Gastroesophageal sphincter (tissue), 4 donors: ENCODE measurements at regions not wholly inside any gene's neighbourhood (a gene's known extent, or its start where the extent isn't known, plus 50 kb on each side); places are given as distances from the start of the nearest gene placed in this dataset.

Experiments used
- ATAC-seq: fragments of 150-250 bp; one replicate; pipeline ENCODE4 v1.9.1; 2016; ENCODE audit warnings: mild to moderate bottlenecking, moderate library complexity
- H3K27ac ChIP-seq, 4 donors: fragments of 200-600 bp; sonication (generic) in 3 of 4; 1 replicate in 3 of 4; 2 replicates in 1 of 4; pipeline ENCODE4 v1.5.1; 2016 to 2019
- H3K27me3 ChIP-seq: fragments of 200-600 bp; sonication (generic); one replicate; pipeline ENCODE4 v1.5.1; 2019
- H3K36me3 ChIP-seq, 2 donors: fragments of 200-600 bp; sonication (generic); one replicate each; pipeline ENCODE4 v1.5.1; 2019; ENCODE audit warnings: control low read depth in 1 of 2
- H3K4me1 ChIP-seq, 3 donors: fragments of 200-600 bp; sonication (generic); 1 replicate in 2 of 3; 2 replicates in 1 of 3; pipeline ENCODE4 v1.5.1; 2016 to 2019; ENCODE audit warnings: control low read depth in 2 of 3
- H3K4me3 ChIP-seq, 2 donors: fragments of 200-600 bp; sonication (generic); one replicate each; pipeline ENCODE4 v1.5.1; 2019; ENCODE audit warnings: mild to moderate bottlenecking in 1 of 2, moderate library complexity in 1 of 2
- H3K9me3 ChIP-seq, 3 donors: fragments of 200-600 bp; sonication (generic); one replicate each; pipeline ENCODE4 v1.5.1; 2017 to 2019; ENCODE audit warnings: control low read depth in 2 of 3
- EP300 ChIP-seq: sonication (generic); formaldehyde crosslinking; IDR thresholded peaks from one replicate; pipeline ENCODE4 v1.6.1; 2017; ENCODE audit warnings: antibody characterized with exemption, mild to moderate bottlenecking
- POLR2A ChIP-seq, 2 donors: fragments of 450-650 bp; IDR thresholded peaks; one replicate each; pipeline ENCODE4 v1.6.1; 2017; ENCODE audit warnings: antibody characterized with exemption in 2 of 2, mild to moderate bottlenecking in 2 of 2, moderate library complexity in 1 of 2
- POLR2AphosphoS5 ChIP-seq: sonication (generic); formaldehyde crosslinking; IDR thresholded peaks from one replicate; pipeline ENCODE4 v1.6.1; 2017; ENCODE audit warnings: antibody characterized with exemption
- WGBS, 2 donors: methylation state at CpG; one replicate each; pipeline ENCODE4 v1.1.5; 2018; ENCODE audit warnings: low coverage in 1 of 2; 5-methylcytosine and 5-hydroxymethylcytosine counted together
- TF ChIP-seq, protein P1 (sequence below), 4 experiments: fragments of 200-600 bp in 2 of 4; fragments of 450-650 bp in 2 of 4; sonication (generic) in 1 of 4; IDR thresholded peaks; one replicate each; pipeline ENCODE4 v1.5.1; 2017 to 2019; ENCODE audit warnings: antibody characterized with exemption in 4 of 4, mild to moderate bottlenecking in 2 of 4, moderate library complexity in 2 of 4

GRCh38 chr1:71269179-71269578 is 188.3 kb upstream of the ZRANB2 start:
- no peaks in the 10 kb centered on the region for H3K4me1 ChIP-seq
- no peak overlapping the region for H3K4me3 ChIP-seq
- no peaks in the 10 kb centered on the region for H3K36me3 ChIP-seq
- TF ChIP-seq POLR2AphosphoS5: no peak
- no peak for TF ChIP-seq EP300
- TF ChIP-seq, protein P1, sequence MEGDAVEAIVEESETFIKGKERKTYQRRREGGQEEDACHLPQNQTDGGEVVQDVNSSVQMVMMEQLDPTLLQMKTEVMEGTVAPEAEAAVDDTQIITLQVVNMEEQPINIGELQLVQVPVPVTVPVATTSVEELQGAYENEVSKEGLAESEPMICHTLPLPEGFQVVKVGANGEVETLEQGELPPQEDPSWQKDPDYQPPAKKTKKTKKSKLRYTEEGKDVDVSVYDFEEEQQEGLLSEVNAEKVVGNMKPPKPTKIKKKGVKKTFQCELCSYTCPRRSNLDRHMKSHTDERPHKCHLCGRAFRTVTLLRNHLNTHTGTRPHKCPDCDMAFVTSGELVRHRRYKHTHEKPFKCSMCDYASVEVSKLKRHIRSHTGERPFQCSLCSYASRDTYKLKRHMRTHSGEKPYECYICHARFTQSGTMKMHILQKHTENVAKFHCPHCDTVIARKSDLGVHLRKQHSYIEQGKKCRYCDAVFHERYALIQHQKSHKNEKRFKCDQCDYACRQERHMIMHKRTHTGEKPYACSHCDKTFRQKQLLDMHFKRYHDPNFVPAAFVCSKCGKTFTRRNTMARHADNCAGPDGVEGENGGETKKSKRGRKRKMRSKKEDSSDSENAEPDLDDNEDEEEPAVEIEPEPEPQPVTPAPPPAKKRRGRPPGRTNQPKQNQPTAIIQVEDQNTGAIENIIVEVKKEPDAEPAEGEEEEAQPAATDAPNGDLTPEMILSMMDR (IDR thresholded peaks at IDR 0.05): no peak
- no peak for TF ChIP-seq POLR2A (IDR thresholded peaks at IDR 0.05)
- H3K27me3 ChIP-seq: no peaks in the 10 kb centered on the region
- WGBS, 2 donors: 81 to 85% methylated on average over 2 of the region's 2 CpGs
- ATAC-seq: no peak
- H3K27ac ChIP-seq: no peak overlapping the region
- H3K9me3 ChIP-seq: no peaks in the 10 kb centered on the region

GRCh38 chr1:71267220-71267619 is 186.4 kb upstream of the ZRANB2 start:
- TF ChIP-seq POLR2AphosphoS5 (no peak), EP300 (no peak), POLR2A (IDR thresholded peaks at IDR 0.05) (no peak)
- TF ChIP-seq, protein P1 (IDR thresholded peaks at IDR 0.05): no peak
- no peak overlapping the region for H3K27ac ChIP-seq
- no peaks in the 10 kb centered on the region for H3K27me3 ChIP-seq
- H3K9me3 ChIP-seq: no peaks in the 10 kb centered on the region
- no peaks in the 10 kb centered on the region for H3K36me3 ChIP-seq
- H3K4me1 ChIP-seq: no peaks in the 10 kb centered on the region
- no peak overlapping the region for H3K4me3 ChIP-seq
- ATAC-seq: no peak

DNA sequence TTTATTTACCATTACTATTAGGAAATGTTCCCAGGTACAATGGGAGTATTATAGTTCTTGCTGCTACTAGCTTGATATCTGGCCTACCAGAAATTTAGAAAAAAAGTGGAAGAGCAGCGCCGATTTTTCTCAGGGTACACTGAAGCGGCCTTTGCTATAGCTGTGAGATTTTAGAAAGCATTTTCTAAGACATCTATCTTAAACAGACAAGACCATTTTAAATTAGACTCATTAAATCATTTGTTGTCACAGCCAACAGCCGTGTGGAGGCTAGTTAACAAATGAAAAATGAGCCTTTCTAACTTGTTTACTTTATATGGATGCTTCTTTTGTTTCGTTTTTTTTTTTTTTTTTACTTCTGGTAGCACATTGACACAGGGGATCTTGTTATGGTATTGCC is 183.2 kb upstream of the ZRANB2 start:
- H3K9me3 ChIP-seq: no peaks in the 10 kb centered on the region
- no peaks in the 10 kb centered on the region for H3K36me3 ChIP-seq
- H3K4me1 ChIP-seq: no peaks in the 10 kb centered on the region
- no peak overlapping the region for H3K27ac ChIP-seq
- no peak for ATAC-seq
- TF ChIP-seq POLR2A (IDR thresholded peaks at IDR 0.05): no peak
- TF ChIP-seq EP300: no peak
- TF ChIP-seq, protein P1 (IDR thresholded peaks at IDR 0.05): no peak
- TF ChIP-seq POLR2AphosphoS5: no peak
- H3K27me3 ChIP-seq: no peaks in the 10 kb centered on the region
- no peak overlapping the region for H3K4me3 ChIP-seq
- 67 to 70% methylated on average over 5 of the region's 5 CpGs for WGBS, 2 donors

DNA sequence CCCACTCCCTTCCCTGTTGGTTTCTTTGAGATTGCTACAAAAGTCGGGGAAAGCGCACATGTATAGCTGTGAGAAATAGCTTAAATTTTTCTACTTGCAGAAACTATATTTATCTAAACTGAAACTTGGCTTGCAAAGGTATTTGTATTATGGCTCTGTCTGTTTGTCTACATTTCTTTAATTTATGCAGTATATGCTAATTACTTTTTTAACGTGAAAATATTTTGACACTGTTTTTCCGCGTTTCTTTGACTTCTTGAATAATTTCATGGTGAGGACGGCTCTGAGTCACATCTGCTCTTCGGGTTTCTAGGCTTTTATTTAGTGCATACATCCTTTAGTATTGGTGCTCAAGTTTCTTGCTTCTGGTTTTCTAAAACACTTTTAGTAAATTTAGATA is 182.1 kb upstream of the ZRANB2 start:
- Histone ChIP-seq H3K27ac (no peak overlapping the region), H3K9me3 (no peaks in the 10 kb centered on the region), H3K36me3 (no peaks in the 10 kb centered on the region), H3K4me1 (no peaks in the 10 kb centered on the region), H3K27me3 (no peaks in the 10 kb centered on the region), H3K4me3 (no peak overlapping the region)
- WGBS, 2 donors: 70 to 85% methylated on average over 6 to 7 of the region's 7 CpGs
- ATAC-seq: no peak
- TF ChIP-seq POLR2AphosphoS5: no peak
- no peak for TF ChIP-seq POLR2A (IDR thresholded peaks at IDR 0.05)
- TF ChIP-seq, protein P1 (IDR thresholded peaks at IDR 0.05): no peak
- TF ChIP-seq EP300: no peak

DNA sequence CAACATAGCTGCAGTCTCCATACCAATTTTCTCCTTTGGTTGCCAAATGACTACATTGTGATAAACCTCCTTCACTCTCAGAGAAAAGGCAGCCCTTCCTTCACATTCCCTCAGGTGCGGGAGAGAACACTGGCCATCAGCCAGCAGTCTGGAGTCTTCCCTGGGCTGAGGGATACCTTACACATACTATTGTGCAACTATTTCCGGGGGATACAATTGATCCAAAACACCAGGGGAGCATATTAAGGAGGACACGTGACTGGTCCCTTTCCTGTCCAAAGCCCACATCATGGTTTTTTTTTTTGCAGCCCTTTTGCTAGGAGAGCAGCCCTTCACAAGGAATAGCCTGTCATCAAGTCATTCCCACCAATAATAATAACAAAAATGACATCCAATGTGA is 172.1 kb upstream of the ZRANB2 start:
- H3K4me1 ChIP-seq: no peaks in the 10 kb centered on the region
- TF ChIP-seq POLR2AphosphoS5: no peak
- no peak for TF ChIP-seq POLR2A (IDR thresholded peaks at IDR 0.05)
- TF ChIP-seq, protein P1 (IDR thresholded peaks at IDR 0.05): no peak
- no peak for TF ChIP-seq EP300
- no peak overlapping the region for H3K27ac ChIP-seq
- no peak for ATAC-seq
- no peaks in the 10 kb centered on the region for H3K27me3 ChIP-seq
- H3K4me3 ChIP-seq: no peak overlapping the region
- 50 to 54% methylated on average over 2 to 3 of the region's 3 CpGs for WGBS, 2 donors
- H3K9me3 ChIP-seq: no peaks in the 10 kb centered on the region
- no peaks in the 10 kb centered on the region for H3K36me3 ChIP-seq
